ENCODE measurements at regions not wholly inside any gene's neighbourhood (a gene's known extent, or its start where the extent isn't known, plus 50 kb on each side); places are given as distances from the start of the nearest gene placed in this dataset.

GRCh38 chr12:118513611-118514010 lies 137.3 kb downstream of the SUDS3 start:
- no peak for TF ChIP-seq CTCF (IDR thresholded peaks at IDR 0.05)
- TF ChIP-seq POLR2A (IDR thresholded peaks at IDR 0.05) = no peak

Data from thyroid gland (tissue), 4 donors.